Skin epidermis (tissue), 12 donors: ENCODE measurements at regions not wholly inside any gene's neighbourhood (a gene's known extent, or its start where the extent isn't known, plus 50 kb on each side); places are given as distances from the start of the nearest gene placed in this dataset.

ENCODE experiments used
- H3K27ac ChIP-seq, 21 experiments: fragments of 200-600 bp; sonication (generic) in 11 of 21; one replicate each; pipeline ENCODE4 v1.5.0; 2020; ENCODE audit warnings: mild to moderate bottlenecking in 3 of 21, inconsistent platforms in 2 of 21, moderate library complexity in 2 of 21
- H3K4me3 ChIP-seq, 7 experiments: fragments of 200-600 bp; sonication (generic) in 2 of 7; one replicate each; pipeline ENCODE4 v1.5.0; 2020; ENCODE audit warnings: inconsistent platforms in 2 of 7, mild to moderate bottlenecking in 2 of 7, moderate library complexity in 1 of 7

DNA sequence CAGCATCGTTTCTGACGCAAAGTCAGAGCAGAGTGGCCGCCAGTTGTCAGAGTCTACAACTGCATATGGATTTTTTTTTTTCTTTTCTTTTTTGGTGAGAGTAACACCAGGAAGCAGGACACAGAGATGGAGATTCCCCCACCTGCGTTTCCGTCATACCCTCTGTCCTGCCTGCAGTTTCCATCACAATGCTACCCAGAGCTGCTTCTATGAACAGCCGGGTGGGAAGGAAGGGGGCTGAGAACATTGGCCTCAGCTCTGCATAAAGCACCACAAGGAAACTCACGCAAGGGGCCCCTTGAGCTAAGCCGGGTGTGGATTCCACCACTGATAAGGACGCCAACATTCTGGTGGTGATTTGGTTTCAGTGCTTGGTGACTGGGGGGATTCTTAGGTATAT is 183.5 kb upstream of the AFDN start:
- no peak overlapping the region for H3K27ac ChIP-seq
- no peak overlapping the region for H3K4me3 ChIP-seq

DNA sequence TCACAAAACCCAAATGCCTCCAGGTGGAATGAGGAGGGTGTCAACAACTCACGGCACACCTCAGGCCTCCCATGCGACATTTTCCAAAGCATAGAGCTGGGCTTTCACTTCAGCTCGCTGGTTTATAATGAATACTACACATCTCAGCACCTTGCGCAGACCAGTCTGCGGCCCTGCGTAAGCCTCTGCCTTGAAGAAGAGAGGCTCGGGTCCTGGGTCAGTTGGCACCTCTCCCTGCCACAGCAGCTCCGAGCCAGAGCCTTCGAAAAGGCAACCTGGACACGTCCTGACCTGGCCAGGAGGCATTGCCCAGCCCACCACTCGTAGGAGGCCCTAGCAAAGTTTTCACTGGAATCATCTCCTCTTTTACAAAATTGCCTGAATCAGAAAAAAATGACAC is 183.0 kb upstream of the AFDN start:
- Histone ChIP-seq H3K27ac (no peak overlapping the region), H3K4me3 (no peak overlapping the region)

- Histone ChIP-seq H3K27ac (no peak overlapping the region), H3K4me3 (no peak overlapping the region)
Observed at GRCh38 chr6:167644412-167645132, 182.1 kb upstream of the AFDN start.

DNA sequence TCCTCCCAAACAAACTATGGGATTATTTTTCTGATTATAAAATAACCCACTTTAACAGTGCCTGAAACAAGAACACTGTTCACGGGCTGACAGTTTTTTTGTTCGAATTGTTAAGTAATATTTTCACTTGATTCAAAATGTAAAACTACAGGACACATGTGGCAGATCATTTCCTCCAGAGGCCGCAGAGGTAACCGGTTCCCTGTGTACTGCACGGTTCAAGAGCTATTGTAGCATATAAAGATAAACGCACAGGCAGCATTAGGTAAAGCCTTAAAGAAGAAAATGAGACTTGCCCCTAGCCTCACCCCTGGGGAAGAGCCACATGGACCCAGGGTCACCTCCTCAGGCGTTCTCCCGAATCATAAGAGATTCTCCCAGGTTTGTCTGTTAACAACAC is 181.3 kb upstream of the AFDN start:
- Histone ChIP-seq H3K4me3 (no peak overlapping the region), H3K27ac (no peak overlapping the region)

DNA sequence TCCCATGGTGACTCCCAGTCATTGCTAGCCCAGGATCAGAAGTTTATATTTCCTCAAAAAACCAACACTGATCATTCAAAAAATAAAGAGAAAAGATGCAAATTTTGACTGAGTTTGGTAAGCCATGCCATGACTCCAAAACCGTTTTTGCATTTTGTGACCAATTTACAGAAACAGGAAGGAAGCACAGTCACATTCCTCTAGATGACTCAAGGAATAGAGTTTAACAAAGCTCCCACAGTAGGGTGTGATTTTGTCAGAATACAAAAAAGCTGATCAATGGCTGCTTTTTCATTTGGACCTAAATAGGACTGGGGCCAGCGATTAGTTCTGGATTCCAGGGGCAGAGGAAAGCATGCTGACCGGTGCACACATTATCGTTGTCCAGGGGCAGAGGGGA is 179.4 kb upstream of the AFDN start:
- no peak overlapping the region for H3K27ac ChIP-seq
- H3K4me3 ChIP-seq, result no peak overlapping the region

GRCh38 chr6:167647737-167648470 is 178.8 kb upstream of the AFDN start:
- H3K27ac ChIP-seq, result no peak overlapping the region
- H3K4me3 ChIP-seq, result no peak overlapping the region

GRCh38 chr6:167648501-167649278 is 178.0 kb upstream of the AFDN start:
- H3K4me3 ChIP-seq, result no peak overlapping the region
- no peak overlapping the region for H3K27ac ChIP-seq

- Histone ChIP-seq H3K27ac (no peak overlapping the region), H3K4me3 (no peak overlapping the region)
Observed at GRCh38 chr6:167649476-167649875, 177.2 kb upstream of the AFDN start.

DNA sequence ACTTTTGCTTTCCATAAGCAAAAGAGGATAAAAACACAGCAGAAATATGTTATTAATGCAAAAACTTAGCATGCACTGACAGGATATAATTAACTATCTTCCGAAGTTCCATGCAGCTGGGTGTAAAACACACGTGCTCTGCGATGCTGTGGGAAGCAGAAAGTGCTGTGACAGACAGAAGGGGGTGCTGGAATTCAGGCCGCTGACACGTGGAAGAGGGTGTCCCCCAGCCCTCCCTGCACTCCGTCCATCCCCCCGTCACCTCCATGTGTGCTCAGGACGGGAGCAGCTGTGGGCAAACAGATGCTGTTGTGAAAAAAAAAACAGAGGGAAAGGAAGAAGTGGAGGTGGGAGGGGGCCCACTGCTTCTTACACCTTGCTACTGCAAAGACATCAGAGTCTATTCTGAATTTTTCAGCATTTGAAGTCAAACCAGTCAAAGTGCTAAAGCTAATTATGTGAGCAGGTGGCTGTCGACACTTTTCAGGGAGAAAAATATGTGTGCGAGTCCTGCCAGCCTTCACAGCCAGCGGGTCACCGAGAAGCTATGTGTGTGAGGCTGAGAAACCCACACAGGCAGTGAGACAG is 175.9 kb upstream of the AFDN start:
- H3K27ac ChIP-seq, result no peak overlapping the region
- no peak overlapping the region for H3K4me3 ChIP-seq

DNA sequence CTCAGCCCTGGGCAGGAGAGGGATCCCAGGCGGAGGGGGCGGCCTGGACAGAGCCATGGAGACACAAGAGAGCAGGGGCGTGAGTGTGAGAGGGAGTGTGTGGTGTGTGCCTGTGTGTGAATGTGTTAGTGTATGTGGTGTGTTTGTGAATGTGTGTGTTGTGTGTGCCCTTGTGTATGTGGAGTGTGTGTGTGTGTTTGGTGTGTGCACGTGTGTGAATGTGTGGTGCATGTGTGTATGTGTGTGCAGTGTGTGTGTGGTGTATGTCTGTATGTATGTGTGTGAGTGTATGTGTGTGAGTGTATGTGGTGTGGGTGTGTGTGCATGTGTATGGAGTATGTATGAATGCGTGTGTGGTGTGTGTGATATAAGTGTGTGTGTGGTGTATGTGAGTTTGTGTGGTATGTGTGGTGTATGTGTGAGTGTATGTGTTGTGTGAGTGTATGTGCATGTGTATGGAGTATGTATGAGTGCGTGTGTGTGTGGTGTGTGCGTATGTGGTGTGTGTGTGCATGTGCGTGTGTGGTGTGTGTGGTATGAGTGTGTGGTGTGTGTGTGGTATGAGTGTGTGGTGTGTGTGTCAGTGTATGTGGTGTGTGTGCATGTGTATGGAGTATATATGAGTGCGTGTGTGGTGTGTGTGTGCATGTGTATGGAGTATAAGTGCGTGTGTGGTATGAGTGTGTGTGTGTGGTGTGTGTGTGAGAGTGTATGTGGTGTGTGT is 175.2 kb upstream of the AFDN start:
- H3K4me3 ChIP-seq, result no peak overlapping the region
- no peak overlapping the region for H3K27ac ChIP-seq

DNA sequence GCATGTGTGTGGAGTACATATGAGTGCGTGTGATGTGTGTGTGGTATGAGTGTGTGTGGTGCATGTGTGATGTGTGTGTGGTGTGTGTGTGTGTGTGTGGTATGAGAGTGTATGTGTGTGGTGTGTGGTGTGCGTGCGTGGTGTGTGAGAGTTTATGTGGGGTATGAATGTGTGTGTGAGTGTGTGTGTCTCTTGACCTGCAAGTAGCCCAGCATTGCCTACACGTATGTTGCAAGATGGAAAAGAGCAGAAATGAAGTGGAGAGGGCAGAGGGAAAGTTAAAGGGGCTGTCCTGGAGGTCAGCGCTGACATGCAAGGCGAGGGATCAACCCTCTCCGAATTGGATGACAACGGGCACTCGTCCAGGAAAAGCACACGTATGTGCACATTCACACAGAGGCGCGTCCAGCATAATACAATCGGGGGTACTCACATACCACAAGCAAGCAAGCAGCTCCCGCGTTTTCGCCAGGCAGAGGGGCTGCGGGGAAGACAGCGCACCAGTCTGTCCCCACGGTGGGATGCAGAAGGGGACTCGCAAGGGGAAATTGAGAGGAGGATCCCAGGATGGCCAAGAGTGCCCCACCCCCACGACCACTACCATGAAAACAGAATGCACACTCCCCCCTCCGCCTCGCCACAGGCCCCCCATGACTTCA is 174.5 kb upstream of the AFDN start:
- H3K4me3 ChIP-seq, result no peak overlapping the region
- no peak overlapping the region for H3K27ac ChIP-seq

- no peak overlapping the region for H3K4me3 ChIP-seq
- H3K27ac ChIP-seq, result no peak overlapping the region
Observed at GRCh38 chr6:167652701-167653095, 174.0 kb upstream of the AFDN start.

- Histone ChIP-seq H3K4me3 (no peak overlapping the region), H3K27ac (no peak overlapping the region)
Observed at GRCh38 chr6:167653561-167653960, 173.2 kb upstream of the AFDN start.

DNA sequence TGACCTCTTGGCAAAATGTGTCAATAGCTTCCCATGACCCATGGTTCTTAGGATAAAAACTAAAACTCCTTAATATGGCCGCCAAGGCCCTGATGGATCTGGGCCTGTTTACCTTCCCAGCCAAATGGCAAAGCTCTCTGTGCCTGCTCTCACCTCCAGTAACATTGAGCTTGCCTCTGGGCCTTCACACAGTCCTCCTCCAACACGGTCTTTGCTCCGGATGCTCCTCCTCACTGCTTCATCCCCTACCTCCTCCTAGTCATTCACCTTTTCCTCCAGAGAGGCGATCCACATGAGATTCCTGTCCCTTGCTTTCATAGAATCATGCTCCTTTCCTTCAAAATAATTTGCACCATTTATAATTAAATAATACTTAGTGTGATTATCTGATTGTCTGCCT is 172.3 kb upstream of the AFDN start:
- H3K27ac ChIP-seq, result no peak overlapping the region
- H3K4me3 ChIP-seq, result no peak overlapping the region

DNA sequence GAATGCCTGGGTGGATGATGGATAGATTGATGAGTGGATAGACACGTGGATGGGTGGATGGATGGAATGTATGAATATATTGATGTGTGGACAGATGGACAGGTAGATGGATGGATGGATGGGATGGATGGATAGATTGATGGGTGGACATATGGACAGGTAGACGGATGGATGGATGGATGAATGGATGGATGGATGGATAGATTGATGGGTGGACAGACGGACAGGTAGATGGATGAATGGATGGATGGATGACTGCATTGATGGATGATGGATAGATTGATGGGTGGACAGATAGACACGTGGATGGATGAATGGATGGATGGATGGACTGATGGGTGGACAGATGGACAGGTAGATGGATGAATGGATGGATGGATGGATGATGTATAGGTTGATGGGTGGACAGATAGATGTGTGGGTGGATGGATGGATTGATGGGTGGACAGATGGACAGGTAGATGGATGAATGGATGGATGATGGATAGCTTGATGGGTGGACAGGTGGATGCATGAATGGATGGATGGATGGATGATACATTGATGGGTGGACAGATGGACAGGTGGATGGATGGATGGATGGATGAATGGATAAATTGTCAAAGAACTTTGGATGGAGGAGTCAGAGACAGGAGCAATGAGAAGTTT is 171.4 kb upstream of the AFDN start:
- Histone ChIP-seq H3K4me3 (no peak overlapping the region), H3K27ac (no peak overlapping the region)

- no peak overlapping the region for H3K4me3 ChIP-seq
- H3K27ac ChIP-seq, result no peak overlapping the region
Observed at GRCh38 chr6:167658106-167658505, 168.6 kb upstream of the AFDN start.

DNA sequence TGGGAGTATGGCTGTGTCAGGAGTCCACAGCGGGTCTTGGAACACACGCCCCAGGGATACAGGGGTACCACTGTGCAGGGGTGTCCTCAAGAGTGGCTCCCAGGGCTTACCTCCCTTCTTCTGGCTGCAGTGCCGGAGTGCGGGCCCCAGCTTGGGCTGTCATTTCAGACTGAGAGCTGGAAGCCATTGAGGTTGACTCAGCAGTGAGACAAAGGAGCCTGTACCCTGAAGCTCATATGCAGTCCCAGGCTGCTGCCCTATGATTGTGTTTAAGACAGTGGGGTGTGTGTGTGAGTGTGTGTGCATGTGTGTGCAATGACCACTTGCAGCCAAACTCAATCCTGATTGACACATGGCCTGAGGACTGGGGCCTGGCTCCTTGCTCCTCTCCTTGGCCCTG is 167.7 kb upstream of the AFDN start:
- H3K27ac ChIP-seq, result no peak overlapping the region

GRCh38 chr6:167660424-167660823 is 166.3 kb upstream of the AFDN start:
- no peak overlapping the region for H3K27ac ChIP-seq
- H3K4me3 ChIP-seq, result no peak overlapping the region

More for the DNA sequence above, 167.7 kb upstream of the AFDN start:
- no peak overlapping the region for H3K4me3 ChIP-seq
